ENCODE measurements at regions not wholly inside any gene's neighbourhood (a gene's known extent, or its start where the extent isn't known, plus 50 kb on each side); places are given as distances from the start of the nearest gene placed in this dataset.

DNA sequence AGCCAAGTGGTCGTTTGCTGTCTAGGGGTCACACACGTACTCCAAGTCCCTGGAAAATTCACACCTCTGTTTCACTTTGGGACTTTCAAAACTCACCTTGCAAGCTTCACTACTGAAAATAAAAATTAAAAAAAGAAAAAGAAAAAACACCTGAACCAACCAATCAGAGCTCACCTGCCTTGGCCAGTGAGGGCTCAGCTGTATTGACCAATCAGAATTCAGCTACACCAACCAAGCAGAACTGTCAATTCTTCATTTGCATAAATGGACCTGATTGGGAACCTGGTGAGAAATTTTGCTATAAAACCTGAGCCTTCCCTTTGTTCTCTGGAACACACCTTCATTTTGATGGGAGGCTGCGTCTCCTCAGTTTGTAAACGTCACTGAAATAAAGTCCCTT, 176.4 kb downstream of the TTC32 start:
- TF ChIP-seq, protein P1, sequence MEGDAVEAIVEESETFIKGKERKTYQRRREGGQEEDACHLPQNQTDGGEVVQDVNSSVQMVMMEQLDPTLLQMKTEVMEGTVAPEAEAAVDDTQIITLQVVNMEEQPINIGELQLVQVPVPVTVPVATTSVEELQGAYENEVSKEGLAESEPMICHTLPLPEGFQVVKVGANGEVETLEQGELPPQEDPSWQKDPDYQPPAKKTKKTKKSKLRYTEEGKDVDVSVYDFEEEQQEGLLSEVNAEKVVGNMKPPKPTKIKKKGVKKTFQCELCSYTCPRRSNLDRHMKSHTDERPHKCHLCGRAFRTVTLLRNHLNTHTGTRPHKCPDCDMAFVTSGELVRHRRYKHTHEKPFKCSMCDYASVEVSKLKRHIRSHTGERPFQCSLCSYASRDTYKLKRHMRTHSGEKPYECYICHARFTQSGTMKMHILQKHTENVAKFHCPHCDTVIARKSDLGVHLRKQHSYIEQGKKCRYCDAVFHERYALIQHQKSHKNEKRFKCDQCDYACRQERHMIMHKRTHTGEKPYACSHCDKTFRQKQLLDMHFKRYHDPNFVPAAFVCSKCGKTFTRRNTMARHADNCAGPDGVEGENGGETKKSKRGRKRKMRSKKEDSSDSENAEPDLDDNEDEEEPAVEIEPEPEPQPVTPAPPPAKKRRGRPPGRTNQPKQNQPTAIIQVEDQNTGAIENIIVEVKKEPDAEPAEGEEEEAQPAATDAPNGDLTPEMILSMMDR (IDR thresholded peaks at IDR 0.05) = no peak
- TF ChIP-seq POLR2A (IDR thresholded peaks at IDR 0.05) = no peak

Measured in vagina (tissue), 2 donors.